VCaP (cell line): ENCODE measurements at regions not wholly inside any gene's neighbourhood (a gene's known extent, or its start where the extent isn't known, plus 50 kb on each side); places are given as distances from the start of the nearest gene placed in this dataset.
A peak's percentile ranks its signal among the peaks of the same experiment; 100 is the strongest.

ENCODE experiments used
- H3K27ac ChIP-seq: fragments of 450-650 bp; 2 replicates; pipeline ENCODE4 v1.5.1; 2017
- TF ChIP-seq, protein P1 (sequence below): fragments of 450-650 bp; conservative IDR thresholded peaks from 2 replicates; pipeline ENCODE4 v1.5.1; 2017; ENCODE audit warnings: mild to moderate bottlenecking, moderate library complexity

GRCh38 chr7:118028226-118028625, 155.0 kb upstream of the CTTNBP2 start:
- no peak overlapping the region for H3K27ac ChIP-seq
- TF ChIP-seq, protein P1, sequence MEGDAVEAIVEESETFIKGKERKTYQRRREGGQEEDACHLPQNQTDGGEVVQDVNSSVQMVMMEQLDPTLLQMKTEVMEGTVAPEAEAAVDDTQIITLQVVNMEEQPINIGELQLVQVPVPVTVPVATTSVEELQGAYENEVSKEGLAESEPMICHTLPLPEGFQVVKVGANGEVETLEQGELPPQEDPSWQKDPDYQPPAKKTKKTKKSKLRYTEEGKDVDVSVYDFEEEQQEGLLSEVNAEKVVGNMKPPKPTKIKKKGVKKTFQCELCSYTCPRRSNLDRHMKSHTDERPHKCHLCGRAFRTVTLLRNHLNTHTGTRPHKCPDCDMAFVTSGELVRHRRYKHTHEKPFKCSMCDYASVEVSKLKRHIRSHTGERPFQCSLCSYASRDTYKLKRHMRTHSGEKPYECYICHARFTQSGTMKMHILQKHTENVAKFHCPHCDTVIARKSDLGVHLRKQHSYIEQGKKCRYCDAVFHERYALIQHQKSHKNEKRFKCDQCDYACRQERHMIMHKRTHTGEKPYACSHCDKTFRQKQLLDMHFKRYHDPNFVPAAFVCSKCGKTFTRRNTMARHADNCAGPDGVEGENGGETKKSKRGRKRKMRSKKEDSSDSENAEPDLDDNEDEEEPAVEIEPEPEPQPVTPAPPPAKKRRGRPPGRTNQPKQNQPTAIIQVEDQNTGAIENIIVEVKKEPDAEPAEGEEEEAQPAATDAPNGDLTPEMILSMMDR = no peak

- TF ChIP-seq, protein P1 = no peak
- peak overlapping the region; percentile 51 for H3K27ac ChIP-seq
Measured at GRCh38 chr7:118029826-118030422, 154.0 kb upstream of the LSM8 start.

- TF ChIP-seq, protein P1 = no peak
- H3K27ac ChIP-seq = no peak overlapping the region
Measured at GRCh38 chr7:118033273-118033672, 150.7 kb upstream of the LSM8 start.

DNA sequence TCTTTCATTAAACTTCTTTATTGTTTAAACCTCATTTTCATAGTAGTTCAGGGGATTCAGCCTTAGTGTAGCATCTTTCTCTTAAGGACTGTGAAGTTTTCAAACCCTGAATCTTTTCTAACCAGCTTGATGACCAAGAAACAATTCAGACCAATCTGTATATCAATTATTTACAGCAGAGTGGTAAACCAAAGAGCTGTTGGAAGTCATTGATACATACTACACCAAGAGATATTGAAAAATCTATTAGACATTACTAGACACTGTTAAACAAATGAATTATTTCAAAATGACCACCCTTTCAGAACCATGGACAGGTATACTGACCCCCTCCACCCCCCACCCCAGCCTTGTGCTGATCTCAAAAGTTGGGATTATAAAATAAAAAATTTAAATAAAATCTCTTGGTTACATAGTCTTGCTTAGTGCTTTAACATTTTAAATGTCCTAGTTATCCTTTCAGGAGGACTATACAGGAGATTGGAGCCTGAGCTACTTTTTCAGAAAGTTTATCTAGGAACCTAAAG, 143.9 kb upstream of the LSM8 start:
- TF ChIP-seq, protein P1 = no peak
- no peak overlapping the region for H3K27ac ChIP-seq

DNA sequence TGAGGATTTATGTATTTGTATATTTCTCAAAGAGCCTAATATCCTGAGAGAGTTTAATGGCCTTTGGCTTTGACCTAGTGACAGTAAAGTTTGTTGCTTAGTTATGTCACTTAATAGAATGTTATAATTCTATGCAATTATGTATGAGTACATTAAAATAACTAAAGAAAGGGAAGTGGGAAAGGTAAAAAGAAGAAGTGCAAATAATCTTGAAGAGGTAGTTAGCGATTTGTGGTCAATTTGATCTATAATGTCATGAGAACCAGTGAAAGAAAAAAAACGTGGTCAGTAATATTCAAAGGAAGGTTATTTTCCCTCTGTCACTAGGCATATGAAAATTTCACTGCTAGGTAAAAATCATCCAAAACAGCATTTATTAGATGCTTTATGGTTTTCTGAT, 143.4 kb upstream of the LSM8 start:
- TF ChIP-seq, protein P1 = no peak
- peak overlapping the region; percentile 54 for H3K27ac ChIP-seq

GRCh38 chr7:118041251-118041878, 142.6 kb upstream of the LSM8 start:
- peak overlapping the region; percentile 54 for H3K27ac ChIP-seq
- TF ChIP-seq, protein P1 = no peak

DNA sequence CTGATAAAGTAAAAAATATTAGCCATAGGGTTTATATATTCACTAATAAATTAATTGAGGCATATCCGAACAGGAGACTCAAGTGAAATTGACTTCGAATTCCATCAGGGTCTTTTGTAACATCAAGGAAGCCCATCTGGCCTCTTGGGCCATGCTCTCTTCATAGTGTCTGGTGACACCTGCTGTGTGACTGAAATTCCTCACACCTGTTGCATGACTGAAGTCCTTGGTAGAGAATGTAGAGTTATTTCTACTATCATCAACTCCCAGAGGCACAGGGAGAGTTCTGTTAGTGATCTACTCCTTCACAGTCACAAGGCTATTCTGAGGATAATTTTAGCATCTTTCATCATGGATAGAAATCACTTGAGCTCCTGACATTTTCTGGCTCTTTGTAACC, 138.3 kb upstream of the LSM8 start:
- H3K27ac ChIP-seq = no peak overlapping the region
- TF ChIP-seq, protein P1 = no peak
